IPS-18a (cell line): ENCODE measurements at regions not wholly inside any gene's neighbourhood (a gene's known extent, or its start where the extent isn't known, plus 50 kb on each side); places are given as distances from the start of the nearest gene placed in this dataset.
"Not testable (repeated sequence)": the region's sequence is repeated elsewhere in the genome, so short reads cannot be mapped to it uniquely, and the experiment has no call there.

Source experiments
- H3K27ac ChIP-seq: one replicate; pipeline ENCODE4 v1.5.1; 2013; ENCODE audit warnings: low read length
- H3K27me3 ChIP-seq: one replicate; pipeline ENCODE4 v1.6.1; 2013; ENCODE audit warnings: mild to moderate bottlenecking, low read length; ENCODE audit not compliant: control insufficient read depth, insufficient read depth
- H3K36me3 ChIP-seq: one replicate; pipeline ENCODE4 v1.6.1; 2013; ENCODE audit warnings: low read depth, low read length; ENCODE audit not compliant: control insufficient read depth
- H3K4me1 ChIP-seq: one replicate; pipeline ENCODE4 v1.6.1; 2013; ENCODE audit warnings: low read depth, low read length; ENCODE audit not compliant: control insufficient read depth
- H3K4me3 ChIP-seq: one replicate; pipeline ENCODE4 v1.5.1; 2013; ENCODE audit warnings: low read length
- H3K9ac ChIP-seq: one replicate; pipeline ENCODE4 v1.6.1; 2013; ENCODE audit warnings: mild to moderate bottlenecking, low read length, moderate library complexity
- H3K9me3 ChIP-seq: one replicate; pipeline ENCODE4 v1.6.1; 2013; ENCODE audit warnings: low read depth, low read length; ENCODE audit not compliant: control insufficient read depth

- Histone ChIP-seq H3K27me3 (no peaks in the 10 kb centered on the region), H3K9me3 (no peaks in the 10 kb centered on the region), H3K9ac (no peak overlapping the region), H3K27ac (no peak overlapping the region), H3K36me3 (no peaks in the 10 kb centered on the region), H3K4me3 (no peak overlapping the region), H3K4me1 (peaks cover 26% of the 10 kb centered on the region)
These were observed 299.3 kb downstream of the HIVEP2 start for GRCh38 chr6:142645663-142646062.

DNA sequence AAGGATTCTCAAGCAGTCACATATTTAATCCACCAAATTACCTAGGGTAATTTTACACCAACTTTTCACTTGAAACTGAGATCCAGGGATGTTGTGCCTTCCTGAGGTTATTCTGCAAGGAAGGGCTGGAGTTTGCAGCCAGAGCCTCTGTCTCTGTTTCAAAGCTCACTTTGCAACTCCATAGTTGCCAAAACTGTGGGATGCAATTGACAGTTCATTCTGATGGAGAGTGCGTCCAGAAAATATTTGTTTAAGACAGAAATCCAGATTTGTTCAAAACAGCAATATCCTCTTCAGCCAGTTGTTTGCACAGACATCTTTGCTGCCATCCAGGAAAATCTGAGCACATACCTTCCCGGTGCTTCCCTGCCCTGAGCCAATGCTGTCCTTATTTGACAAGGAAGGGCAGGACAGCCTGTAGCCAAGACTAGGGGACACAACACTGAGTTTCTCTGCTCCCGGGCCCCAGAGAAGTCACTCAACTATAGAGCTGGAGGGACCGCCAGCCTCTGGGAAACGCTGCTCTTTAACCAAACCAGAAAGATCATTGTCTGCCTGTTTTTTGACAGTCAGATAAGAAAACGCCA is 297.4 kb downstream of the HIVEP2 start:
- no peaks in the 10 kb centered on the region for H3K27me3 ChIP-seq
- peak overlapping the region; percentile 35 for H3K27ac ChIP-seq
- H3K9me3 ChIP-seq = no peaks in the 10 kb centered on the region
- H3K4me3 ChIP-seq = peak overlapping the region; percentile 7
- no peaks in the 10 kb centered on the region for H3K36me3 ChIP-seq
- H3K4me1 ChIP-seq = peaks cover 36% of the 10 kb centered on the region
- H3K9ac ChIP-seq = peak overlapping the region; percentile 3

DNA sequence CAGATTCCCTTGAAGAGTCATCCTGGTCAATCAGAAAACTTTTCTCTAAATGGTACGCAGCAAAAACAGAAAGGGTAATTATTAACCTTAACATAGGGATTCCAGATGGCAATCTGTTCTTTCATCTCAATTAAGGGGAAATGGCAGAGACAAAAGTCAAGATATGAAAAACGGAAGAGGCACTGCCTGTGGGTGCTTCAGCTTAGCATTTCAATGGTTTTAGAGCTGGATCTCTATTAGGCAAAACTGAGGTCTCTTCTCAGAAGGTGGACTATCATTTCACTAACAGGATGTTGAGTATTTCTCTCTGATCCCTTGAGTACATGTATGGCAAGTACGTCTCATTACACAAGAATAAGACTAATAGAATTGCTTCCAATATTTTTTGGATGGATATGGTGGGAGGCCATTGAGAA is 296.9 kb downstream of the HIVEP2 start:
- no peaks in the 10 kb centered on the region for H3K36me3 ChIP-seq
- H3K9ac ChIP-seq = no peak overlapping the region
- peak overlapping the region; percentile 7 for H3K4me3 ChIP-seq
- no peaks in the 10 kb centered on the region for H3K9me3 ChIP-seq
- H3K27me3 ChIP-seq = no peaks in the 10 kb centered on the region
- H3K4me1 ChIP-seq = peaks cover 36% of the 10 kb centered on the region
- peak overlapping the region; percentile 35 for H3K27ac ChIP-seq

GRCh38 chr6:142648526-142648925 is 296.4 kb downstream of the HIVEP2 start:
- Histone ChIP-seq H3K27me3 (no peaks in the 10 kb centered on the region), H3K9ac (no peak overlapping the region), H3K4me1 (peaks cover 37% of the 10 kb centered on the region), H3K27ac (no peak overlapping the region), H3K36me3 (no peaks in the 10 kb centered on the region), H3K9me3 (no peaks in the 10 kb centered on the region), H3K4me3 (no peak overlapping the region)

GRCh38 chr6:142649438-142650234 is 295.3 kb downstream of the HIVEP2 start:
- H3K36me3 ChIP-seq, H3K4me3 ChIP-seq, H3K27ac ChIP-seq, H3K27me3 ChIP-seq, H3K9me3 ChIP-seq, H3K9ac ChIP-seq: not testable (repeated sequence)
- H3K4me1 ChIP-seq = peaks cover 40% of the 10 kb centered on the region

DNA sequence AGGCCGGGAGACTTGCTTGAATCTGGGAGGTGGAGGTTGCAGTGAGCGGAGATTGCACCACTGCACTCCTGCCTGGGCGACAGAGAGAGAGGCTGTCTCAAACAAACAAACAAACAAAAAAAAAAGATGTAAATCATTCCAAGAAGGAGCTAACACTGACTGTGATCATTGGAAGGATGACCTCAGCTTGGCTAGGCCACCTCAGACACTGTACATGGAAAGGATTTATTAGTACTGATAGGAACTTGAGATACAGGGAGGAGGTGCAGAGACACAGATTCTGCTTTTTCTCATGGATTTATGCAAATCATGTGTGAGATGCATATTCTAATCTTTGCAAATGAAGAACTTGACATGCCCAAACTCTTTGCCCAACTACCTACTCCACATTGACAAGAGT is 293.6 kb downstream of the HIVEP2 start:
- no peak overlapping the region for H3K27ac ChIP-seq
- no peaks in the 10 kb centered on the region for H3K36me3 ChIP-seq
- peaks cover 35% of the 10 kb centered on the region for H3K4me1 ChIP-seq
- no peak overlapping the region for H3K9ac ChIP-seq
- no peaks in the 10 kb centered on the region for H3K9me3 ChIP-seq
- no peak overlapping the region for H3K4me3 ChIP-seq
- H3K27me3 ChIP-seq = no peaks in the 10 kb centered on the region

DNA sequence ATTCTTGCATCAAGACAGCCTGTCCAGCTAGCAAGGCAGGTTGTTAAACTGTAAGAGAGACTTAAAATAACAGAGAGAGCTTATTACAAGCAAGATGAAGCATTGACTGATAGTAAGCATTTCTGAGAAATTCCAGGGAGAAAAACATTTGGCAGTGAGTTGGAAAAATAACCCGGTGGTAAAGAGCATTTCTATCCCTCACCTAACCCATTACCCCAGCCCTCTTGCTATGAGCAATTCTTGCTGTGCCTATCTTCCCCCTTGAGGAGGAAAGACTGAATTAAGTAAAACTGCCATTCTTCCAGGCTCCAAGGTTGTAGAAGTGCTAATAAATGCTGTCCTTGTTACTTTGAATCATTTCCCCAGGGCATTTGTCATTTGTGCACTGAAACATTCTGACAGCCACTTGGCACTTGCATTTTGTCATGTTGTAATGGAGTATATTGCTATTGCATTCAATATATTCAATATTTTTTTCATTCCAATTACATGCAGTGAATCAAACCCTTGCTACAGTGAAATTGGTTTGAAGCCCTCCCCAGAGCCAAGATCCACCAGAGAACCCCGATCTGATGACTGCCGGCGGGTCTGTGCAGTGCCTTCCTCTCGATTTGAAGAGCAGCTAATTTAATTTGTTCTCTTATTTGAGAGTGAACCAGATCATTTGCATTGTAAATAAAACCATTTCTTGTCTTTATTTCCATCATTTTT is 291.1 kb downstream of the HIVEP2 start:
- Histone ChIP-seq H3K9ac (no peak overlapping the region), H3K36me3 (no peaks in the 10 kb centered on the region), H3K4me1 (peaks cover 14% of the 10 kb centered on the region), H3K9me3 (no peaks in the 10 kb centered on the region), H3K27me3 (no peaks in the 10 kb centered on the region), H3K27ac (no peak overlapping the region), H3K4me3 (no peak overlapping the region)

DNA sequence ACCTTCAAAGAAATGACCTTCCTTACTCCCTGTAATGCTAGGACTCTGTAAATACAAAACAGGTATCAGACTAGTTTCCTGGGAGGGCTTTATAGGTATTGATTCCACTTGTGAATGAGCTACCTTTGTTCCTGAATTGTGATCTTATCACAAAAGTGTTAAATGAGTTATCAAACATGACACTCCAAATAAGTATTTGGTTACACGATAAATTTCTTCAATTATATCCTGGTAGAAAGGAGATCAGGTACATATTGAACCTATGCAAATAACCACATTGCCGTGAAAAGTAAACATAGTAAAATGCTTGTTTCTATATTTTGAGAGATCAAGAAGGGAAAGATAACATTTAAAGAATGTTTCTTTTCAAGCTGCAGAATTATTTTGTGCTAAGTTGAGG is 285.3 kb downstream of the HIVEP2 start:
- Histone ChIP-seq H3K4me1 (no peaks in the 10 kb centered on the region), H3K9me3 (peaks cover 6% of the 10 kb centered on the region), H3K9ac (no peak overlapping the region), H3K27me3 (no peaks in the 10 kb centered on the region), H3K36me3 (no peaks in the 10 kb centered on the region), H3K4me3 (no peak overlapping the region), H3K27ac (no peak overlapping the region)

- no peaks in the 10 kb centered on the region for H3K4me1 ChIP-seq
- no peak overlapping the region for H3K27ac ChIP-seq
- no peaks in the 10 kb centered on the region for H3K27me3 ChIP-seq
- H3K9ac ChIP-seq = no peak overlapping the region
- peaks cover 6% of the 10 kb centered on the region for H3K9me3 ChIP-seq
- no peaks in the 10 kb centered on the region for H3K36me3 ChIP-seq
- no peak overlapping the region for H3K4me3 ChIP-seq
These were observed 279.6 kb downstream of the HIVEP2 start for GRCh38 chr6:142665393-142665792.

DNA sequence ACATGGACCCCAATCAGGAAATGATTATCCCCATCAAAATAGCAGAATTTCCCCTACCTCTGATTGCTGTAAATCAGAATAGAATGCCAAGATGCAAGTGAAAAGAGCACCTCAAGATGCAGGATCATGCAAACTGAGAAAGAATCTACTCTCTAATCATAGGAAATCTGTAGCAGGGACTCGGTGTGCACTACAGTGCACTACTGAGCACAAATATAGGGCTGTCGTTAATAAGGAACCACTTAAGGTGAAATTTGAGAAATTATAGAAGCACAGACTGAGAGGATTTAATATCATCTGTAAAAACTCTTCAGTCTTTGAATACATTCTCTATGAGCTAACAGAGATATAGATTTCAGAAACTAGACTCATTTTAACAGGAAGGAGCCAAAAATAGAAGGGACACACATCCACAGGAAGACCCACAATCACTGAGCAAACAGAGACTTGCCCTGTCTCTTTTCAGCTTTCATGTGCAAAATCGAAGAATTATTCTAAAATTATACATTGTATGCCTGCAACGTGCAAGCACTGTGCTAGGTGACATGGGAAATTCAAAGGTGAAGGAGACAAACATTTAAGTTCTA is 278.3 kb downstream of the HIVEP2 start:
- Histone ChIP-seq H3K9me3 (peaks cover 6% of the 10 kb centered on the region), H3K9ac (no peak overlapping the region), H3K4me3 (no peak overlapping the region), H3K36me3 (no peaks in the 10 kb centered on the region), H3K4me1 (no peaks in the 10 kb centered on the region), H3K27ac (no peak overlapping the region), H3K27me3 (no peaks in the 10 kb centered on the region)

DNA sequence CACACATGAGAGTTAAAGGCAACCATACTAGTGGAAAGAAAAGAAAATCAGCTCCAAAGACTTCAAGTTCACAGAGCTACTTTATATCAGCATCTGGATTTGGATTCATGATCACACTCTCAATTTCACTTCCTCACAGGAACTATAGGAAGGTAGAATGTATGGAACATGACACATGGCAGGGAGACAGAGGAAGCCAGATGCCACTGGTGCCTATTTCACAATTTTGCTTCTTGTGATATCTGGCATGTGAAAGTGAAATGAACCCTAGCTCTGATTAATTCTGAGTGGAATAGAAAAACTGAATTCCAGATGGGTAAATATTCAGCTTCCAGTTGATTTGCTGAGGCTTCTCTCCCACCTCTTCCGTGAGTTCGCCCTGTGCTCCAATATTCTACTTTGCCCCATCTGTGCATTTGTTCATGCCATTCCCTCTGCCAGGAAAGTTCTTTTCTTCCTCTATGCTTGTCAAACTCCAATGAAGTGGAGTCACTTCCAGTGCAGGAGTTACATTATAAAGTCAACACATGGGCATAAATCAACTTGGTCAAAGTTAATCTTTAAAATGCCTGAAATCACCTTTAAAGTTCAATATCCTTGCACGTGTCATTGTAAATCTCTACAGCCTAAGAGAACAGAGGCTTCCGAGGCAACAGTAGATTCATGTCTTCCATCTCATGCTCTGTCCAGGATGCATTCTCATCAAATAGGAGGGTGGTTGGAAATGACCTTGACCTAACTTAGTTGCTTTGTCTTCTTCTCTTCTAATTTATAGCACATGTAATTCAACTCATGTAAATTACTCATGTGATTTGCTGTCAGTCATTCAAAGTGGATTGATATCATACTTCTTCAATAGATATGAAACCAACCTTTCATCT is 275.3 kb downstream of the HIVEP2 start:
- Histone ChIP-seq H3K4me1 (no peaks in the 10 kb centered on the region), H3K36me3 (no peaks in the 10 kb centered on the region), H3K9ac (no peak overlapping the region), H3K27me3 (no peaks in the 10 kb centered on the region), H3K9me3 (no peaks in the 10 kb centered on the region), H3K4me3 (no peak overlapping the region), H3K27ac (no peak overlapping the region)
